GM18526 (cell line): ENCODE measurements at regions not wholly inside any gene's neighbourhood (a gene's known extent, or its start where the extent isn't known, plus 50 kb on each side); places are given as distances from the start of the nearest gene placed in this dataset.

Source experiments
- POLR2A ChIP-seq: IDR thresholded peaks from 3 replicates; pipeline ENCODE4 v1.6.1; 2011; ENCODE audit not compliant: insufficient read length; ENCODE audit errors: extremely low read depth

- no peak for TF ChIP-seq POLR2A
These were observed 354.1 kb downstream of the SEC14L1 start for GRCh38 chr17:77494664-77495435.

- TF ChIP-seq POLR2A, result no peak
These were observed 354.8 kb downstream of the SEC14L1 start for GRCh38 chr17:77495575-77495974.

- no peak for TF ChIP-seq POLR2A
These were observed 355.6 kb downstream of the SEC14L1 start for GRCh38 chr17:77496401-77496801.

GRCh38 chr17:77496831-77497577, 356.2 kb downstream of the SEC14L1 start:
- peak; percentile 15 for TF ChIP-seq POLR2A

GRCh38 chr17:77497578-77497934, 356.8 kb downstream of the SEC14L1 start:
- no peak for TF ChIP-seq POLR2A

- no peak for TF ChIP-seq POLR2A
These were observed 357.4 kb downstream of the SEC14L1 start for GRCh38 chr17:77498091-77498741.

GRCh38 chr17:77498791-77499698, 358.3 kb downstream of the SEC14L1 start:
- TF ChIP-seq POLR2A, result no peak

GRCh38 chr17:77499699-77500435, 359.1 kb downstream of the SEC14L1 start:
- TF ChIP-seq POLR2A, result no peak

GRCh38 chr17:77501101-77501566, 360.4 kb downstream of the SEC14L1 start:
- no peak for TF ChIP-seq POLR2A

- TF ChIP-seq POLR2A, result no peak
These were observed 361.2 kb downstream of the SEC14L1 start for GRCh38 chr17:77501751-77502625.

GRCh38 chr17:77502626-77503292, 362.0 kb downstream of the SEC14L1 start:
- no peak for TF ChIP-seq POLR2A

GRCh38 chr17:77503293-77503655, 362.5 kb downstream of the SEC14L1 start:
- TF ChIP-seq POLR2A, result no peak

- no peak for TF ChIP-seq POLR2A
These were observed 363.3 kb downstream of the SEC14L1 start for GRCh38 chr17:77503916-77504651.
